ENCODE measurements at regions not wholly inside any gene's neighbourhood (a gene's known extent, or its start where the extent isn't known, plus 50 kb on each side); places are given as distances from the start of the nearest gene placed in this dataset.

DNA sequence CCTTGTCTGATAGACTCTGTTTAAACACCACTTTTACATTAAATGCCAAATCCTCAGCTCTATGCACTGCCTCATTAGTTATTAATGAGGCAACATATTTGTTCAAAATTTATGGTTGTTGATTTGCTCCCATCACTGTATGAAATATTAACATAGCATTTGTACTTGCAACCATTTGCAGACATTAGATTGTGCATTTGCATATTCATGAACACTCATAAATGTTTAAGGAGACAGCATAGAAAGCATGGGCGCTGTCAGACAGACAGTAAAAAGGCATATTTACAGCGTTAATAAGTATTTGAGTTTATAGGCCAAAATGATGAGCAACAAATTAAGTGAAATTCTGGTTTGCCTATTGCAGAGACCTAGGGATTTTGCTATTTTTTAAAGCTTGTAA lies 502.3 kb downstream of the TXNL1 start:
- Histone ChIP-seq H3K9ac (ENCODE audit: low read depth, low read length) (no peak overlapping the region), H4K20me1 (ENCODE audit: insufficient read depth, low read length) (no peaks in the 10 kb centered on the region), H3K27ac (ENCODE audit: low read length) (no peak overlapping the region), H3K9me3 (ENCODE audit: insufficient read depth, low read length, severe bottlenecking) (no peaks in the 10 kb centered on the region), H3K27me3 (ENCODE audit: insufficient read depth, low read length, poor library complexity) (no peaks in the 10 kb centered on the region), H3K36me3 (ENCODE audit: insufficient read depth, low read length) (no peaks in the 10 kb centered on the region), H3K4me3 (ENCODE audit: low read depth in 1 of 2, low read length in 2 of 2) (no peak overlapping the region), H2AFZ (ENCODE audit: low read depth, low read length) (no peak overlapping the region), H3K4me2 (ENCODE audit: insufficient read depth, low read length) (no peak overlapping the region), H3K4me1 (ENCODE audit: insufficient read depth, low read length) (no peaks in the 10 kb centered on the region), H3K79me2 (ENCODE audit: insufficient read depth, low read length) (no peaks in the 10 kb centered on the region)
- DNase-seq (no peak), ATAC-seq (ENCODE audit: insufficient read depth, low read depth) (no peak)
- no peak for TF ChIP-seq EZH2 (IDR thresholded peaks at IDR 0.05; ENCODE audit: borderline replicate concordance, low read depth, low read length, severe bottlenecking)
- TF ChIP-seq, protein P1, sequence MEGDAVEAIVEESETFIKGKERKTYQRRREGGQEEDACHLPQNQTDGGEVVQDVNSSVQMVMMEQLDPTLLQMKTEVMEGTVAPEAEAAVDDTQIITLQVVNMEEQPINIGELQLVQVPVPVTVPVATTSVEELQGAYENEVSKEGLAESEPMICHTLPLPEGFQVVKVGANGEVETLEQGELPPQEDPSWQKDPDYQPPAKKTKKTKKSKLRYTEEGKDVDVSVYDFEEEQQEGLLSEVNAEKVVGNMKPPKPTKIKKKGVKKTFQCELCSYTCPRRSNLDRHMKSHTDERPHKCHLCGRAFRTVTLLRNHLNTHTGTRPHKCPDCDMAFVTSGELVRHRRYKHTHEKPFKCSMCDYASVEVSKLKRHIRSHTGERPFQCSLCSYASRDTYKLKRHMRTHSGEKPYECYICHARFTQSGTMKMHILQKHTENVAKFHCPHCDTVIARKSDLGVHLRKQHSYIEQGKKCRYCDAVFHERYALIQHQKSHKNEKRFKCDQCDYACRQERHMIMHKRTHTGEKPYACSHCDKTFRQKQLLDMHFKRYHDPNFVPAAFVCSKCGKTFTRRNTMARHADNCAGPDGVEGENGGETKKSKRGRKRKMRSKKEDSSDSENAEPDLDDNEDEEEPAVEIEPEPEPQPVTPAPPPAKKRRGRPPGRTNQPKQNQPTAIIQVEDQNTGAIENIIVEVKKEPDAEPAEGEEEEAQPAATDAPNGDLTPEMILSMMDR (IDR thresholded peaks at IDR 0.05; ENCODE audit: borderline replicate concordance, extremely low read depth, low read length, poor library complexity, severe bottlenecking): no peak

DNA sequence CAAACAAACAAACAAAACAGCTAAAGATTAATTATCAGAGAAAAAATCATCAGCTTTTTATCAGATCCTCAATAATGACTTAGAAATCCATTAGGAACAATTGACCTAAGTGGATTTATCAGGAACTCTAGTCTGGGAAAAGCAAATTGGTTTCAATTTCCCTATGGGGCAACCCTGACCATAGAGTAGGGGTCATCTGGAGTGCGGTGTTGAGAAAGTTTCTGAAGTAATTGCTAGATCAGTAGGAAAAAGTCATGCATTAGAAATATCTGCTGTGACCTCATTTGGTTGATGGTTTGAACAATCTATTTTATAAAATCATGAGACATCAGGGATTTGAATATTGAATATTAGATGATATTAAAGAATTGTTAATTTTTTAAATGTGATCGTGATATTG lies 507.9 kb downstream of the TXNL1 start:
- H3K4me1 ChIP-seq (ENCODE audit: insufficient read depth, low read length): no peaks in the 10 kb centered on the region
- H3K9me3 ChIP-seq (ENCODE audit: insufficient read depth, low read length, severe bottlenecking): no peaks in the 10 kb centered on the region
- H2AFZ ChIP-seq (ENCODE audit: low read depth, low read length): no peak overlapping the region
- TF ChIP-seq EZH2 (IDR thresholded peaks at IDR 0.05; ENCODE audit: borderline replicate concordance, low read depth, low read length, severe bottlenecking): no peak
- TF ChIP-seq, protein P1 (IDR thresholded peaks at IDR 0.05; ENCODE audit: borderline replicate concordance, extremely low read depth, low read length, poor library complexity, severe bottlenecking): no peak
- ATAC-seq (ENCODE audit: insufficient read depth, low read depth) (no peak), DNase-seq (no peak)
- H3K27ac ChIP-seq (ENCODE audit: low read length): no peak overlapping the region
- no peak overlapping the region for H3K9ac ChIP-seq (ENCODE audit: low read depth, low read length)
- no peaks in the 10 kb centered on the region for H3K36me3 ChIP-seq (ENCODE audit: insufficient read depth, low read length)
- H3K79me2 ChIP-seq (ENCODE audit: insufficient read depth, low read length): no peaks in the 10 kb centered on the region
- no peak overlapping the region for H3K4me2 ChIP-seq (ENCODE audit: insufficient read depth, low read length)
- no peaks in the 10 kb centered on the region for H3K27me3 ChIP-seq (ENCODE audit: insufficient read depth, low read length, poor library complexity)
- H4K20me1 ChIP-seq (ENCODE audit: insufficient read depth, low read length): no peaks in the 10 kb centered on the region
- no peak overlapping the region for H3K4me3 ChIP-seq (ENCODE audit: low read depth in 1 of 2, low read length in 2 of 2)

DNA sequence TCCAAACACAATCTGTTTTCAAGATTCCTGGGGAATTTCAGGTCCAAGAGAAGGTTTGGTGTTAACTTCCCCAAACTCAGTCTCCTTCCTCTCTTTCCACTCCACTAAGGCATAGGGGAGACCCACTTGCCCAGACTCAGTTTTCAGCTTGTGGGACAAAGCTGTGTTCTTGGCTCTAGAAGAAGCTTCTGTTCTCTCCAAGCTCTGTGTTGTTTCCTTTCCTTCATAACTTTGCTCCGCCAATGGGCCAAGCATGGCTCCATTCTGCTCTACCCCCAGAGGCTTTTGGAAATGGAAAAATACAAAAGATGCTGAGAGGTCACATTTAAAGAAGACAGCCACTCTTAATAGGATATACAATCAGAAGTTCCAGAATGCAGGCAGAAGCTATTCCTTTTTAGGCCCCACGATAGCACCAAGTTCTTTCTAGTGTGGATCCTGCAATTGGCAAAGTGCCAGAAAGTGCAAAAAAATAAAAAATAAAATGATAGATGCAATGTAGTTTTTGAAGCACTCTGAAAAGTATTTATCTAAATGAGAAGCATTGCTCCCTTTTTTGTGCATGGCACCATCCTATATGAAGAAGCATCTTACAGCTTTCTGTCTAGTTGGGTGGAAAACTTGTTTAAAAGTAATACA lies 510.1 kb downstream of the TXNL1 start:
- DNase-seq (no peak), ATAC-seq (ENCODE audit: insufficient read depth, low read depth) (no peak)
- Histone ChIP-seq H3K9ac (ENCODE audit: low read depth, low read length) (no peak overlapping the region), H3K79me2 (ENCODE audit: insufficient read depth, low read length) (no peaks in the 10 kb centered on the region), H3K27ac (ENCODE audit: low read length) (no peak overlapping the region), H4K20me1 (ENCODE audit: insufficient read depth, low read length) (no peaks in the 10 kb centered on the region), H3K36me3 (ENCODE audit: insufficient read depth, low read length) (no peaks in the 10 kb centered on the region), H2AFZ (ENCODE audit: low read depth, low read length) (no peak overlapping the region), H3K4me3 (ENCODE audit: low read depth in 1 of 2, low read length in 2 of 2) (no peak overlapping the region), H3K27me3 (ENCODE audit: insufficient read depth, low read length, poor library complexity) (no peaks in the 10 kb centered on the region), H3K9me3 (ENCODE audit: insufficient read depth, low read length, severe bottlenecking) (no peaks in the 10 kb centered on the region), H3K4me2 (ENCODE audit: insufficient read depth, low read length) (no peak overlapping the region), H3K4me1 (ENCODE audit: insufficient read depth, low read length) (no peaks in the 10 kb centered on the region)
- TF ChIP-seq EZH2 (IDR thresholded peaks at IDR 0.05; ENCODE audit: borderline replicate concordance, low read depth, low read length, severe bottlenecking): no peak
- TF ChIP-seq, protein P1 (IDR thresholded peaks at IDR 0.05; ENCODE audit: borderline replicate concordance, extremely low read depth, low read length, poor library complexity, severe bottlenecking): no peak
